ENCODE measurements at regions not wholly inside any gene's neighbourhood (a gene's known extent, or its start where the extent isn't known, plus 50 kb on each side); places are given as distances from the start of the nearest gene placed in this dataset.

DNA sequence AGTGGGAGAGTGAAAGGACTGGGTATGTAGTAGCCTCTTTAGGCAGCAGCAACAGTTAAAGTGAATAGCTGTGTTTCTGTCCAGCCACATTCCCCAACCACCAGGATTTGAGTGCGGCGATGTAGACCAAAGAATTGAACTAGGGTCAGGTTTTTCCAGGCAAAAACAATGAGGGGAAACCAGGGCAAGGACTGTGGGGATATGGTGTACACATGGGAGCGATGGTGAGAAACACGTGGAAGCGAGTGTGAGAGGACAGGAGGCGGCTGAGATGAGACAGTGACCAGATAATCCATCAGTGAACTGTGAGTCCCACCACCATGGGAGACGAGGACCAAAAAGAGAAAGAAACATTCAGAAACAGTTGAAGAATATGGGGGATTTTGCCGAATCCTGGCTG lies 409.5 kb downstream of the TSN start:
- no peak for TF ChIP-seq CTCF (IDR thresholded peaks at IDR 0.05; ENCODE audit: low read depth, low read length)
- no peak for DNase-seq (ENCODE audit: extremely low read depth, low read depth)

GRCh38 chr2:122166820-122167219 lies 411.4 kb downstream of the TSN start:
- no peak for TF ChIP-seq CTCF (IDR thresholded peaks at IDR 0.05; ENCODE audit: low read depth, low read length)
- no peak for DNase-seq (ENCODE audit: extremely low read depth, low read depth)

DNA sequence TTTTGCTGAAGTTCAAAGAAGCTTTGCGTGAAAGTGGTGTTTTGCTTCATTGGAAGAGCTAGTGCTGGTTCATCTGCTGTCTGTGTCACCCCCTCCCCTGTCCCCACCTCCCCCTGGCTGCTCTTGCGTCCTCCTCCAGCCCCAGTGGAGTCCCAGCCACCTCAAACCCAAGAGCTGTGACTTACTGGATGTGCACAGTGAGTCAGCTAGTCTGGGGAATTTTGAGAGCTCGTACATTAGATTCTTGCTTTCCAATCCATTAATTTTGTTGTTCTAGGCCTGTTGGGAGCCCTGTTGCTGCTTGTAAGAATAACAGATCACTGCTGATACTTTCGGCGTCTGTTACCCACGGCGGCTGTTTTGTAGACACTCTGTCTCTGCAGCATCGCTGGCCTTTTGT lies 412.1 kb downstream of the TSN start:
- no peak for DNase-seq (ENCODE audit: extremely low read depth, low read depth)
- TF ChIP-seq CTCF (IDR thresholded peaks at IDR 0.05; ENCODE audit: low read depth, low read length), result no peak

DNA sequence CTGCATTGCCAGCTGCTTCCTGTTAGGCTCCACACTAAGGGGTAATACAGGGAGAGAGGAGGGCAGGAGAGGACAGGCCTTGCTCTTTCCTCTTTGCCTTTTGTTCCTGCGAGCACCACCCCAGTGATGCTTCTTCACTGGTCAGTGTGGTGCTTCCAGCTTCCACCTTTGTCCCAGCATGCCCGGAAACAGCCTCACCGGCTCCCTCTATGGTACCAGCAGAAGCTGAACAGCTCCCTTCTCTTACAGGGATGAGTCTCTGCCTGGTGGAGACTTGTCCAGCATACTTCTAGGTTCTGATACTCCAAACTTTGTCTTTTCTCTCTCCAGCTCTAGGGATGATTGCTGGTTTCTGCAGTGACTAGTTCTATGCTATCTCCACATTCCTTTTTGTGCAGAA lies 413.3 kb downstream of the TSN start:
- DNase-seq (ENCODE audit: extremely low read depth, low read depth), result no peak
- TF ChIP-seq CTCF (IDR thresholded peaks at IDR 0.05; ENCODE audit: low read depth, low read length), result no peak

DNA sequence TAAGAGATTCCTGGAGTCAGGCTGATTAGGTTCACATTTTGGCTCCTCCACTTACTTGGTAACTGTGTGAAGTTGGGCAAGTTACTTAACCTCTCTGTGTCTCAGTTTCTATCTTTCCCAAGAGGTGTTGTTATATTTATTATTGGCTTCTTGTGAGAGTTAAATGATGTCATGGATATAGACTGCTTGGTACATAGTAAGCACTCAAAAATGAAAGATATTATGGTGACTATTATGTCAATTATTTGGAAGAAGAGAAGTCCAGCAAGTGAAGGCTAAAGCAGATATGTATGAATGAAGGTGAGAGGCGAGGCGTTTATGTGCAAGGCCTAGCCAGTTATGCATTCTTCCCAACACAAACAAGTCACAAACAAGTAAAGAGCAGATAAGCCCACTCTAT lies 417.4 kb downstream of the TSN start:
- TF ChIP-seq CTCF (IDR thresholded peaks at IDR 0.05; ENCODE audit: low read depth, low read length), result no peak

GRCh38 chr2:122174061-122174460 lies 418.6 kb downstream of the TSN start:
- no peak for TF ChIP-seq CTCF (IDR thresholded peaks at IDR 0.05; ENCODE audit: low read depth, low read length)
- no peak for DNase-seq (ENCODE audit: extremely low read depth, low read depth)

More for the DNA sequence above, 417.4 kb downstream of the TSN start:
- no peak for DNase-seq (ENCODE audit: extremely low read depth, low read depth)

DNA sequence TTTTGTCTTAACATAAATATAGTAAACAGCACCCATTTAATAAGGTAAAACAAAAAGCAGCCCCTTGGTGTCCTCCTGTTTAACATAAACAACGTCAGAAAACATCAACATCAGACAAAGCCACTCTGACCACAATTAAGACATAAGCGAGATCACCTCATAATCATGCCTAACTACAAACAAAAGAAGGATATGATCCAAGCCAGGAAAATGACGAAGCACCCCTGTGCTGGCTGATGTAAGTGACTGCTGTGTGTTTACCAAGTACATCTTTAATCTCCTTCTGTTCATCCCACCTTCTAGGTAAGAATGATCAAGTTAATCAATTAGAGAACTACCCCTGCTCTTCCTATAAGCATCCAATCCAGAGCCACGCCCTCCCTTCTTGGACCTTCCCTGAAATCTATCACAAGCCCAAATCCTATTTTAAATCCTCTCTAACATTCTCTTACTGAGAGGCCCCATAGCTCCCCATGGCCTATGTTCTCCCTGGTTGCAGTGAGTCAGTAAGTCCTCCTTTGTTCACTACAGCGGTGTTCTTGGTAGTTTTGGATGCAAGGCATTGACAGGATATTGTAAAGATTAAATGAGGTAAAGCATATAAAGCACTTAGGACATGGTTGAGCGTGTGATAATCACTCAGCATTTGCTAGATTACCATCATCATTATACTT lies 424.2 kb downstream of the TSN start:
- DNase-seq (ENCODE audit: extremely low read depth, low read depth), result no peak
- TF ChIP-seq CTCF (IDR thresholded peaks at IDR 0.05; ENCODE audit: low read depth, low read length), result no peak
